ENCODE measurements at regions not wholly inside any gene's neighbourhood (a gene's known extent, or its start where the extent isn't known, plus 50 kb on each side); places are given as distances from the start of the nearest gene placed in this dataset.
"Not testable (repeated sequence)": the region's sequence is repeated elsewhere in the genome, so short reads cannot be mapped to it uniquely, and the experiment has no call there.

GRCh38 chr14:44873536-44873935 is 88.2 kb downstream of the KLHL28 start:
- Mint-ChIP-seq H3K27ac (no peak overlapping the region), H3K36me3 (no peaks in the 10 kb centered on the region), H3K4me3 (no peak overlapping the region), H3K4me1 (no peaks in the 10 kb centered on the region), H3K27me3 (no peaks in the 10 kb centered on the region), H3K9me3 (peaks cover 4% of the 10 kb centered on the region)
- no peak for DNase-seq
- CTCF ChIA-PET = no interaction called here

GRCh38 chr14:44866770-44867169 is 95.0 kb downstream of the KLHL28 start:
- Mint-ChIP-seq H3K36me3 (no peaks in the 10 kb centered on the region), H3K27ac (no peak overlapping the region), H3K27me3 (no peaks in the 10 kb centered on the region), H3K4me3 (no peak overlapping the region), H3K4me1 (no peaks in the 10 kb centered on the region), H3K9me3 (peaks cover 4% of the 10 kb centered on the region)
- no peak for DNase-seq
- CTCF ChIA-PET = no interaction called here

- Mint-ChIP-seq H3K27ac (no peak overlapping the region), H3K4me1 (no peaks in the 10 kb centered on the region), H3K36me3 (no peaks in the 10 kb centered on the region), H3K27me3 (no peaks in the 10 kb centered on the region), H3K9me3 (peaks cover 4% of the 10 kb centered on the region), H3K4me3 (no peak overlapping the region)
- no peak for DNase-seq
- CTCF ChIA-PET = no interaction called here
Observed at GRCh38 chr14:44866322-44866721, 95.4 kb downstream of the KLHL28 start.

- Mint-ChIP-seq H3K9me3 (no peaks in the 10 kb centered on the region), H3K36me3 (no peaks in the 10 kb centered on the region)
- CTCF ChIA-PET = no interaction called here
Observed at GRCh38 chr14:44863271-44863670, 98.5 kb downstream of the KLHL28 start.

GRCh38 chr14:44854114-44854513 is 107.6 kb downstream of the KLHL28 start:
- Mint-ChIP-seq H3K4me1 (no peaks in the 10 kb centered on the region), H3K36me3 (no peaks in the 10 kb centered on the region), H3K27ac (no peak overlapping the region), H3K27me3 (peaks cover 3% of the 10 kb centered on the region), H3K9me3 (no peaks in the 10 kb centered on the region), H3K4me3 (no peak overlapping the region)
- CTCF ChIA-PET = no interaction called here
- peak; percentile 25 for DNase-seq

More at GRCh38 chr14:44863271-44863670, 98.5 kb downstream of the KLHL28 start:
- no peaks in the 10 kb centered on the region for H3K4me1 Mint-ChIP-seq
- DNase-seq = no peak
- H3K27ac Mint-ChIP-seq = no peak overlapping the region
- no peak overlapping the region for H3K4me3 Mint-ChIP-seq
- no peaks in the 10 kb centered on the region for H3K27me3 Mint-ChIP-seq

- Mint-ChIP-seq H3K27ac (no peak overlapping the region), H3K4me1 (no peaks in the 10 kb centered on the region), H3K27me3 (peaks cover 7% of the 10 kb centered on the region), H3K4me3 (no peak overlapping the region), H3K9me3 (no peaks in the 10 kb centered on the region), H3K36me3 (no peaks in the 10 kb centered on the region)
- CTCF ChIA-PET = interaction anchor here (1.2 kb wide), 1 partner anchor 9 kb away, joined by 5 read pairs; no protein-coding TSS in a partner anchor
- DNase-seq = no peak
Observed at GRCh38 chr14:44847526-44848309, 114.0 kb downstream of the KLHL28 start.

GRCh38 chr14:44846232-44846824 is 115.4 kb downstream of the KLHL28 start:
- Mint-ChIP-seq H3K9me3 (no peaks in the 10 kb centered on the region), H3K36me3 (no peaks in the 10 kb centered on the region), H3K27ac (no peak overlapping the region), H3K4me1 (no peaks in the 10 kb centered on the region), H3K27me3 (peaks cover 7% of the 10 kb centered on the region), H3K4me3 (no peak overlapping the region)
- CTCF ChIA-PET = interaction anchor here (0.6 to 1.2 kb wide), 8 partner anchors 10 to 422 kb away, joined by 3 to 6 read pairs (median 4); no protein-coding TSS in a partner anchor
- peak; percentile 21 for DNase-seq

GRCh38 chr14:44835928-44836327 is 125.8 kb downstream of the KLHL28 start:
- not testable (repeated sequence) for H3K27ac Mint-ChIP-seq, H3K4me3 Mint-ChIP-seq, DNase-seq, H3K4me1 Mint-ChIP-seq, H3K9me3 Mint-ChIP-seq, H3K36me3 Mint-ChIP-seq, H3K27me3 Mint-ChIP-seq
- CTCF ChIA-PET = interaction anchor here (1.0 kb wide), 2 partner anchors 11 to 15 kb away, joined by 4 to 5 read pairs; no protein-coding TSS in a partner anchor

- no peak for DNase-seq
- Mint-ChIP-seq H3K9me3 (no peaks in the 10 kb centered on the region), H3K4me1 (no peaks in the 10 kb centered on the region), H3K36me3 (no peaks in the 10 kb centered on the region), H3K4me3 (no peak overlapping the region), H3K27ac (no peak overlapping the region), H3K27me3 (no peaks in the 10 kb centered on the region)
- CTCF ChIA-PET = no interaction called here
Observed at GRCh38 chr14:44833376-44834060, 128.2 kb downstream of the KLHL28 start.

- no peak for DNase-seq
- no peak overlapping the region for H3K4me3 Mint-ChIP-seq
- no peaks in the 10 kb centered on the region for H3K4me1 Mint-ChIP-seq
- H3K36me3 Mint-ChIP-seq = no peaks in the 10 kb centered on the region
- no peak overlapping the region for H3K27ac Mint-ChIP-seq
- no peaks in the 10 kb centered on the region for H3K9me3 Mint-ChIP-seq
- CTCF ChIA-PET = interaction anchor here (0.6 to 1.4 kb wide), 2 partner anchors 16 to 1473 kb away, joined by 3 to 4 read pairs; no protein-coding TSS in a partner anchor
- H3K27me3 Mint-ChIP-seq = no peaks in the 10 kb centered on the region
Observed at GRCh38 chr14:44830371-44830770, 131.4 kb downstream of the KLHL28 start.

- H3K27me3 Mint-ChIP-seq = no peaks in the 10 kb centered on the region
- DNase-seq = no peak
- CTCF ChIA-PET = interaction anchor here (1.4 kb wide), 1 partner anchor 18 kb away, joined by 3 read pairs; no protein-coding TSS in a partner anchor
- no peak overlapping the region for H3K4me3 Mint-ChIP-seq
- H3K4me1 Mint-ChIP-seq = no peaks in the 10 kb centered on the region
- H3K36me3 Mint-ChIP-seq = no peaks in the 10 kb centered on the region
- no peak overlapping the region for H3K27ac Mint-ChIP-seq
- no peaks in the 10 kb centered on the region for H3K9me3 Mint-ChIP-seq
Observed at GRCh38 chr14:44829021-44829420, 132.7 kb downstream of the KLHL28 start.

- Mint-ChIP-seq H3K36me3 (no peaks in the 10 kb centered on the region), H3K9me3 (no peaks in the 10 kb centered on the region), H3K4me3 (no peak overlapping the region), H3K27ac (no peak overlapping the region), H3K27me3 (no peaks in the 10 kb centered on the region), H3K4me1 (no peaks in the 10 kb centered on the region)
- no peak for DNase-seq
- CTCF ChIA-PET = no interaction called here
Observed at GRCh38 chr14:44828023-44828422, 133.7 kb downstream of the KLHL28 start.

- no peaks in the 10 kb centered on the region for H3K36me3 Mint-ChIP-seq
- H3K4me3 Mint-ChIP-seq = no peak overlapping the region
- CTCF ChIA-PET = no interaction called here
- H3K27ac Mint-ChIP-seq = no peak overlapping the region
- no peak for DNase-seq
- H3K9me3 Mint-ChIP-seq = no peaks in the 10 kb centered on the region
- no peaks in the 10 kb centered on the region for H3K27me3 Mint-ChIP-seq
- no peaks in the 10 kb centered on the region for H3K4me1 Mint-ChIP-seq
Observed at GRCh38 chr14:44820230-44820964, 141.3 kb downstream of the KLHL28 start.

- Mint-ChIP-seq H3K27ac (no peak overlapping the region), H3K4me1 (no peaks in the 10 kb centered on the region), H3K36me3 (no peaks in the 10 kb centered on the region), H3K27me3 (no peaks in the 10 kb centered on the region), H3K4me3 (no peak overlapping the region), H3K9me3 (no peaks in the 10 kb centered on the region)
- DNase-seq = no peak
- CTCF ChIA-PET = no interaction called here
Observed at GRCh38 chr14:44814196-44814595, 147.6 kb downstream of the KLHL28 start.
